ENCODE measurements at regions not wholly inside any gene's neighbourhood (a gene's known extent, or its start where the extent isn't known, plus 50 kb on each side); places are given as distances from the start of the nearest gene placed in this dataset.

DNA sequence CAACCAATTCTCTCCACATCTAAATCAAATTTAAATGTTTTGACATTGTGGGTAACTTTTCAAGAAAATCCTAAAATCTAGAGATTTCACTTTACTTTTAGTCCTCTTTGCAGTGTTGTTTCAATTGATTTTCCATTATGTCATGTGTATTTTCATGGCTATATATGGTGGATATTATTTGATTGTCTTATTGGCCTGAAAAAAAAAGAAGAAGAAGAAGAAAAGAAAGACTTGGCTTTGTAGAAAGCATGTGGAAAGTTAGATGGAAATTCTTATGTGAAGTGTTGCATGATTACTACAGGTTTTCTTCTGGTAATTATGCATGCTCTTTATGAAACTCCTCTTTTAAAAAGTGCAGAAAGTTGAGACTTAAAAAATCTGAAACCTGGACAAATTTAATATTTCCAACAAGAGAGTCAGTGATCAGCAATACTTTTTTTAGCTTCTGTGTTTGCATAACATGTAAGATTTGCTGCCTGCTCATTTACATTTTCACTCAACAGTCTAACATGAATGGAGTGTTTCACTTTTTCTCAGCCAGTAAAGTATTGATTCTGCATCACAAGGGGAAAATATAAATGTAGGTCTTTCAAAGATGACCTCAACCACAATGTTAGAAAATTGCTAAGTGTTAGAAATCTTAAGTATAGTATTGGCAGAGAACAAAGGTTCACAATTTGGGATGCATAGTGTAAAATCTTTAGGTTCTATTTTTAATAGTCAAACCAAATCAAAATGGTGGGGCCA, 438.7 kb downstream of the BCKDHB start:
- no peak for DNase-seq
- TF ChIP-seq, protein P1, sequence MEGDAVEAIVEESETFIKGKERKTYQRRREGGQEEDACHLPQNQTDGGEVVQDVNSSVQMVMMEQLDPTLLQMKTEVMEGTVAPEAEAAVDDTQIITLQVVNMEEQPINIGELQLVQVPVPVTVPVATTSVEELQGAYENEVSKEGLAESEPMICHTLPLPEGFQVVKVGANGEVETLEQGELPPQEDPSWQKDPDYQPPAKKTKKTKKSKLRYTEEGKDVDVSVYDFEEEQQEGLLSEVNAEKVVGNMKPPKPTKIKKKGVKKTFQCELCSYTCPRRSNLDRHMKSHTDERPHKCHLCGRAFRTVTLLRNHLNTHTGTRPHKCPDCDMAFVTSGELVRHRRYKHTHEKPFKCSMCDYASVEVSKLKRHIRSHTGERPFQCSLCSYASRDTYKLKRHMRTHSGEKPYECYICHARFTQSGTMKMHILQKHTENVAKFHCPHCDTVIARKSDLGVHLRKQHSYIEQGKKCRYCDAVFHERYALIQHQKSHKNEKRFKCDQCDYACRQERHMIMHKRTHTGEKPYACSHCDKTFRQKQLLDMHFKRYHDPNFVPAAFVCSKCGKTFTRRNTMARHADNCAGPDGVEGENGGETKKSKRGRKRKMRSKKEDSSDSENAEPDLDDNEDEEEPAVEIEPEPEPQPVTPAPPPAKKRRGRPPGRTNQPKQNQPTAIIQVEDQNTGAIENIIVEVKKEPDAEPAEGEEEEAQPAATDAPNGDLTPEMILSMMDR (IDR thresholded peaks at IDR 0.05): no peak
- TF ChIP-seq EP300 (IDR thresholded peaks at IDR 0.05; ENCODE audit: low read depth) (no peak), POLR2AphosphoS5 (IDR thresholded peaks at IDR 0.05) (no peak), POLR2A (IDR thresholded peaks at IDR 0.05) (no peak)
- in situ Hi-C loops (cut with MboI; ENCODE audit: low pct_ligation_motif_present in 1 of 4, low pct_unique_long_range_greater_than_20kb in 1 of 4, low sequenced_read_pairs in 3 of 4) (no loop called here), intact Hi-C loops (cut with DNase I; ENCODE audit: low total_unique reads) (no loop called here)
- Histone ChIP-seq H3K4me1 (no peaks in the 10 kb centered on the region), H3K9me3 (no peaks in the 10 kb centered on the region), H3K36me3 (no peaks in the 10 kb centered on the region), H3K27ac (no peak overlapping the region), H3K4me3 (no peak overlapping the region), H3K27me3 (no peaks in the 10 kb centered on the region)

DNA sequence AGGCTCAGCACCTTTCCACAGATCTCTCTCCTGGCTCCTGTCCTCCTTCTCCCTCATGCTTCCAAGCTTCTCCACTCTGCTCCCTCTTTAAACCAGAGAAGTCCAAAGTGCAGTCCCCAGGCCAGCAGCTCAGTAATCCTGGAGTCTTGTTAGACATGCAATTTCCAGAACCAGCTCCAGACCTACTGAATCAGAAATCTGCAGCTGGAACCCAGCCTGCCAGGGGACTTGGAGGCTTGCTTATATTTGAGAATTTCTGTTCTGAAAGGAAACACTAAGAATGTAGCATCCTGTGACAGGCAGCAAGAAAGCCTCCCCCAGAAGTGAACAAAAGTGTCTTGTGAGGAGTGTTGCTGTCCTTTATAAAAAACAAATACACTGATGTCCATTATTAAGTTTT, 438.1 kb downstream of the BCKDHB start:
- Histone ChIP-seq H3K27me3 (no peaks in the 10 kb centered on the region), H3K4me3 (no peak overlapping the region), H3K36me3 (no peaks in the 10 kb centered on the region), H3K4me1 (no peaks in the 10 kb centered on the region), H3K27ac (no peak overlapping the region), H3K9me3 (no peaks in the 10 kb centered on the region)
- no peak for DNase-seq
- in situ Hi-C loops (cut with MboI; ENCODE audit: low pct_ligation_motif_present in 1 of 4, low pct_unique_long_range_greater_than_20kb in 1 of 4, low sequenced_read_pairs in 3 of 4): no loop called here
- no peak for TF ChIP-seq EP300 (IDR thresholded peaks at IDR 0.05; ENCODE audit: low read depth)
- TF ChIP-seq, protein P1 (IDR thresholded peaks at IDR 0.05): no peak
- no peak for TF ChIP-seq POLR2AphosphoS5 (IDR thresholded peaks at IDR 0.05)
- TF ChIP-seq POLR2A (IDR thresholded peaks at IDR 0.05): no peak
- intact Hi-C loops (cut with DNase I; ENCODE audit: low total_unique reads): no loop called here

DNA sequence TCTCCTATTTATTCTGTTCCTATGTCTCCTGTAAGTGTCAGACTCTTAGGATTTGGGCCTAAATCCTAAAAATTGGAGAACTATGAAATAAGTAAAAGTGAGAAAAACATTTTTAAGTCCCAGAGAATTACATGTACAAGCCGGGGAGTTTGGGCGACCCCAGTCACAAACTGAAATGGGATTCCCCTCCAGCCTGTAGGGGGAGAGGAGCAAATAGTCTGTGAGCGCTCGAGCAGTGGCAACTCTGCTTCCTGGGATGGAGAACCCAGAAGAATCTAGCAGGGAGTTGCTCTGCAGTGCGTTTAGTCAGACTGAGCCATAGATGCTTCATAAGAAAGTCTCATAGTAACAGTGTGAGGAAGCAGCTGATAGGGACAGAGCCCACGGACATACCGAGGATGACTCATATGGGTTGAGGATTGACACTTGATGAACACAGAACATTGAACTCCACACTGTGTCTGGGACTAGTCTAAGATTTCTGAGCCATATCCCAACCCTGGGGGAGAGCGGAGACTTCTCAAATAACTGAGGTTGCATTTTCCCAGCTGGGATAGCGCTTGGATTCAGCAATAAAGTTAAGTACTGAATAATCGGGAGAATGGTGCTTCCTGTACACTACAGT, 437.2 kb downstream of the BCKDHB start:
- WGBS, 2 donors (ENCODE audit: low coverage in 1 of 2): 81 to 87% methylated on average over 5 to 10 of the region's 10 CpGs

DNA sequence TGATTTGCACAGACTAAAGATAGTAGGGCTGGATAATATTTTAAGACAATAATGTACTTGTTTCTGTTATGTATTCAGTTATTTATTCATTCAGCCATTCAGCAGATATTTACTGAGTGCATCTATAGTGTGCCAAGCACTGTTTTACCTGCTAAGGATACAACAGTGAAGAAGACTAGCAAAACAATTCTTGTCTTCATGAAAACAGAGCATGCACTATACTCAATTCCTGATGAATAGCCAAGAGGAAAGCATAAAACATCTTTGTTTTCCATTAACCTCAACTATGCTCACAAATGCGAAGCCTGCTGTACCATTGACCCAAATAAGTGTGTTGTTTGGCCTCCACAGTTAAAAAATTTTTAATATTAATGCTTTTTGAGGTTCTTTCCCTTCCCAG, 436.7 kb downstream of the BCKDHB start:
- WGBS, 2 donors (ENCODE audit: low coverage in 1 of 2): 88 to 100% methylated on average over 1 of the region's 1 CpG
- no peaks in the 10 kb centered on the region for H3K27me3 ChIP-seq
- no peaks in the 10 kb centered on the region for H3K4me1 ChIP-seq
- DNase-seq: no peak
- in situ Hi-C loops (cut with MboI; ENCODE audit: low pct_ligation_motif_present in 1 of 4, low pct_unique_long_range_greater_than_20kb in 1 of 4, low sequenced_read_pairs in 3 of 4) (no loop called here), intact Hi-C loops (cut with DNase I; ENCODE audit: low total_unique reads) (no loop called here)
- no peak overlapping the region for H3K27ac ChIP-seq
- TF ChIP-seq POLR2AphosphoS5 (IDR thresholded peaks at IDR 0.05) (no peak), POLR2A (IDR thresholded peaks at IDR 0.05) (no peak), EP300 (IDR thresholded peaks at IDR 0.05; ENCODE audit: low read depth) (no peak)
- TF ChIP-seq, protein P1 (IDR thresholded peaks at IDR 0.05): no peak
- no peak overlapping the region for H3K4me3 ChIP-seq
- H3K36me3 ChIP-seq: no peaks in the 10 kb centered on the region
- no peaks in the 10 kb centered on the region for H3K9me3 ChIP-seq

More for the DNA sequence above, 437.2 kb downstream of the BCKDHB start:
- no peaks in the 10 kb centered on the region for H3K9me3 ChIP-seq
- no peak overlapping the region for H3K4me3 ChIP-seq
- no peaks in the 10 kb centered on the region for H3K4me1 ChIP-seq
- TF ChIP-seq EP300 (IDR thresholded peaks at IDR 0.05; ENCODE audit: low read depth): no peak
- TF ChIP-seq, protein P1 (IDR thresholded peaks at IDR 0.05): no peak
- no peak for TF ChIP-seq POLR2A (IDR thresholded peaks at IDR 0.05)
- no peak for TF ChIP-seq POLR2AphosphoS5 (IDR thresholded peaks at IDR 0.05)
- H3K27me3 ChIP-seq: no peaks in the 10 kb centered on the region
- DNase-seq: no peak
- H3K36me3 ChIP-seq: no peaks in the 10 kb centered on the region
- in situ Hi-C loops (cut with MboI; ENCODE audit: low pct_ligation_motif_present in 1 of 4, low pct_unique_long_range_greater_than_20kb in 1 of 4, low sequenced_read_pairs in 3 of 4): no loop called here
- intact Hi-C loops (cut with DNase I; ENCODE audit: low total_unique reads): no loop called here
- H3K27ac ChIP-seq: no peak overlapping the region

All from transverse colon (tissue), 4 donors.